Stimulated activated naive CD4-positive, alpha-beta T cell (primary cell): ENCODE measurements at regions not wholly inside any gene's neighbourhood (a gene's known extent, or its start where the extent isn't known, plus 50 kb on each side); places are given as distances from the start of the nearest gene placed in this dataset.
"Not testable (repeated sequence)": the region's sequence is repeated elsewhere in the genome, so short reads cannot be mapped to it uniquely, and the experiment has no call there.

Source experiments
- DNase-seq, 6 experiments: peaks; one replicate each; lab custom pipeline; 2025; lab: John Stamatoyannopoulos, UW

- DNase-seq: not testable (repeated sequence)
These were observed 253.9 kb upstream of the UBASH3B start for GRCh38 chr11:122401581-122401980.

- DNase-seq: no peak
These were observed 256.1 kb upstream of the UBASH3B start for GRCh38 chr11:122399375-122399774.

DNA sequence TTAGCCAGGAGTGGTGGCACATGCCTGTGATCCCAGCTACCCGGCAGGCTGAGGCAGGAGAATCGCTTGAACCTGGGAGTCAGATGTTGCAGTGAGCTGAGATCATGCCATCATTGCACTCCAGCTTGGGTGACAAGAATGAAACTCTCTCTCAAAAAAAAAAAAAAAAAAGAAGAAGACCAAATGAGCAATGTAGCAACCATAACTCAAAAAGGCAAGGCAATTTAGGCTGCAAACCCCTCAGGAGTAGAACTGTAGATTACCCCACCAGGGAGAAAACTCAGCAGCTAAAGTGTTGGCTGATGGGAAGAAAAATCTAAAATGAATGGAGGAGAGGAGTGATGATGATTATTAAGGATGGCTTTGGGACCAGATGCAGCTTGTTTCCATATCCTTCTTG, 256.7 kb upstream of the UBASH3B start:
- no peak for DNase-seq

DNA sequence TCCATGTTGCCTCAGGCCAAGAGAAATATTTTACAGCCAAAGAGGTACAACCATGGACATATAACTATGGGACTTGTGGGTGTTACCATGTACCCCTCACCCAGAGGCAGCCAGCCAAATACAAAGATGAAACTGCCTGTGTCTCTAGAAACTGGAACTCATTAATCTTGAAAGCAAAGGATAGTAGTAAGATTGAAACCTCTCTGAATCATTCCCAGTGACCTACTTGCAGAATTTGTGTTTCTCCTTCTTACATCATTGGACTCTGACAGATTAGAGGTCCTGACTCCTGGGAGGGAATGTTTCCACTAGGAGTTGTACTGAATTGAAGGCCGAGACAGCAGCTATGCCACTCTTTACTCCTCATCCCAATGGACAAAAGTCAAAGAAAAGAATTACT, 257.4 kb upstream of the UBASH3B start:
- no peak for DNase-seq

GRCh38 chr11:122395282-122395681, 260.2 kb upstream of the UBASH3B start:
- DNase-seq: no peak

DNA sequence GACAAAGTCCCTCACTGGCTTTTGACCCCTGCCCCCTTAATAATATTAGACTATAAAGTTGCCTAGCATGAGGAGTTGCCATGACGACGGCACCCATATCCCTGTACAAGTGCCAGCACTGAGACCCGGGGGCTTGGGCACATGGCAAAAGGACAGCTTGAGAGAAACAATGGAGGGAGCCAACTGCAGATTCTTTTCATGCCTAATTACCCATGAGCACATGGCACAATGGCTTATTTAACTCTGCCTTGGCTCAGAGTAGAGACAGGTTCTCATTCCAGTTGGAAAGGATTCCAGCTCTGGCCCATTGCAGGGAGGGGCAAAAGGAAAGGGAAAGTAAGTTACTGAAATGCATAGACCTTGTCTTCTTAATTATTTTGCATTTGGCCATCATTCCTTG, 261.2 kb upstream of the UBASH3B start:
- no peak for DNase-seq

GRCh38 chr11:122393209-122393860, 262.2 kb upstream of the UBASH3B start:
- no peak for DNase-seq

DNA sequence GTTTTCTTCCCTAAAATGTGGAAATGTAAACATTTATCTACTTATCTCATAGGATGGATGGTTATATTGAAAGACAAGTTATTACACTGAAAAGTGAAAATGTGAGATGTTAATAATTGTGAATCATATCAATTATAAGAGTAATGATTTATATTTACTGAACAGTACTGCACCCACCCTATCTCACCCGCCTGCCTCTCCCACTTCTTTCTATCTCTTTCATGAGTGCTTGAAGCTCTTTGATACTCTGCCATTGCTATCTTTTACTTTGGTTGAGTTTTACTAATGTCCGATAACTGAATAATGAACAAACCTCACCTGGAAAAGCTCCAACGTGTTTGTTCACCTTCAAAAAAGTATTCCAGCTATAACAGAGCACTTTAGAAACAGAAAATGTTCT, 263.0 kb upstream of the UBASH3B start:
- no peak for DNase-seq

DNA sequence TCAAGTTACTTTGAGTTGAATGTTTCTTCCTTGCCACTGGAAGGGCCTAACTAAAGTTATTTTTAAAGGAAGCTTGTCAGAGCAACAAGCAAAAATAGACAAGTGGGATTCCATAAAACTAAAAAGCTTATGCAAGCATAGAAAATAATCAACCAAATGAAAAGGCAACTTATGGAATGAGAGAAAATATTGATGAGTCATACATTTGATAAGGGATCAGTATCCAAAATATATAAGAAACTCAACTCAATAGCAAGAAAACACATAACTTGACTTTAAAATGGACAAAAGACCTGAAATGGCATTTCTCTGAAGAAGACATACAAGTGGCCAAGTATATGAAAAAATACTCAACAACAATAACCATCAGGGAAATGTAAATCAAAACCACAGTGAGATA, 264.5 kb upstream of the UBASH3B start:
- DNase-seq: no peak

DNA sequence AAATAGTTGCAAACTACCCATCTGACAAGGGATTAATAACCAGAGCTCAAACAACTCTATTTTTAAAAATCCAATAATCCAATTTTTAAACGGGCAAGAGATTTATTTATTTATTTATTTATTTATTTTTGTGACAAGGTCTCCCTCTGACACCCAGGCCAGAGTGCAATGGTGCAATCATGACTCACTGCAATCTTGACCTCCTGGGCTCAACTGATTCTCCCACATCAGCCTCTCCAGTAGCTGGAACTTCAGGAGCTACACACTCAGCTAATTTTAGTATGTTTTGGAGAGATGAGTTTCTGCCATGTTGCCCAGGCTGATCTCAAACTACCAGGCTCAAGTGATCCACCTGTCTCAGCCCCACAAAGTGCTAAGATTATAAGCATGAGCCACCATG, 267.2 kb upstream of the BLID start:
- no peak for DNase-seq

- no peak for DNase-seq
These were observed 259.8 kb upstream of the BLID start for GRCh38 chr11:122375687-122376399.

DNA sequence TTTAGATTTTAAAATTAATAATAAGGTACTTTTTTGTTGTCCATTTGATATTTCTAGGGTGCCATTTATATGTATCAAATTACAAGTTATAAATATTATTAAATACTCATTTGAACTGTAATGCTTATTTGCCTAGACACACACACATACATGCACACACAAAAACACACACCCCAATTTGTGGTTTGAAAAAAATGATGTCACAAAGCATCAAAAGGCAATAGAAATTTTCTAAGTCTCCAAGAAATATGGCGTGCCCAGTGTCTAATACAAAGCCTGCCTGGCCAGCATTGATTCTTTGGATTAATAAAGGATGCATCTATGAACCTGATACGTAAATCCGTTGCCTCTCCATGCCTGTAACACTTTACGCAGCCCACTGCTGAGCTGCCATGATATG, 252.8 kb upstream of the BLID start:
- DNase-seq: no peak

GRCh38 chr11:122367809-122368231, 251.8 kb upstream of the BLID start:
- no peak for DNase-seq

DNA sequence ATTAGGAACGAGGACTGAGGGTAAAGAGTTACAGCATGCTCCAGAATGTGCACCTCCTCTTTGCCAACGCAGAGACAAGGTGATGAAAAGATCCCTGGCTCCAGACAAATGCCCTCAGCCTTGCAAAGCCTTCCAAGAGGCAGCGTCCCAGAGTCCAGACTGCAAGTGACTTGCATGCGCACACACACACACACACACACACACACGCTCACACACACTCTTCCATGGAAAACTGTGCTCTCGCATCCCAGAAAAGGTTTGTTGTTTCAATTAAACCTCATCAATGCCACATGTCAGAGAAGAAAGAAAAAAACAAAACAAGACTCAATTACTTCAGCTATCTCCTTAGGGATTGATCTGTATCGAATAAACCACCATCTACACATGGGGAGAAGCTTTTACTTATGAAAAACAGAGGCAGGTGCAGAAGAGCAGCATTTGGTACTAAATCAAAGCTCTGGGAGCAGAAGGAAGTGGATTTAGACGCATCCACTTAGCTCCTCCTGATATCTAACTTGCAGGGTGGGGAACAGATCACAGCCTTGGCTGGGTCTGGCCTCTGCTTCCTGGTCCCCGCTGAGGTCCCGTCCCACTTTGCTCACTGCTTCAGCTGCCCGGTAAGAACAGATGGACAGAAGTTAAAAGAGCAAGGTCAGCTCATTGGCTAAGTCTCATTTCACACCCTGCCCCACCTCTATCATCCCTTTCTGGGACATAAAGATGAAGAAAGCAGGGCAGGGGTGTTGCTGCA, 249.8 kb upstream of the BLID start:
- DNase-seq: no peak

- DNase-seq: no peak
These were observed 247.3 kb upstream of the BLID start for GRCh38 chr11:122363296-122363695.

GRCh38 chr11:122362381-122362780, 246.4 kb upstream of the BLID start:
- DNase-seq: no peak

DNA sequence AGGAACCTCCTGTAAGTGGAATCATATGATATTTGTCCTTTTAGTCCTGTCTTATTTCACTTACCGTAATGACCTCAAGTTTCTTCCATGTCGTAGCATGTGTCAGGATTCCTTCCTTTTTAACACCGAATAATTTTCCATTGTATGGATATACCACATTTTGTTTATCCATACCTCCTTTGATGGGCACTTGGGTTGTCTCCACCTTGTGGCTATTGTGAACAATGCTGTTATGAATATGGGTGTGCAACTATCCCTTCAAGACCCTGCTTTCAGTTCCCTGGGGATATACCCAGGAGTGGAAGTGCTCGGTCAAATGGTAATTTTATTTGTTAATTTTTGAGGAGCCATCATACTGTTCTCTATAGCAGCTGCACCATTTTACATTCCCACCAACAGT, 244.9 kb upstream of the BLID start:
- no peak for DNase-seq

DNA sequence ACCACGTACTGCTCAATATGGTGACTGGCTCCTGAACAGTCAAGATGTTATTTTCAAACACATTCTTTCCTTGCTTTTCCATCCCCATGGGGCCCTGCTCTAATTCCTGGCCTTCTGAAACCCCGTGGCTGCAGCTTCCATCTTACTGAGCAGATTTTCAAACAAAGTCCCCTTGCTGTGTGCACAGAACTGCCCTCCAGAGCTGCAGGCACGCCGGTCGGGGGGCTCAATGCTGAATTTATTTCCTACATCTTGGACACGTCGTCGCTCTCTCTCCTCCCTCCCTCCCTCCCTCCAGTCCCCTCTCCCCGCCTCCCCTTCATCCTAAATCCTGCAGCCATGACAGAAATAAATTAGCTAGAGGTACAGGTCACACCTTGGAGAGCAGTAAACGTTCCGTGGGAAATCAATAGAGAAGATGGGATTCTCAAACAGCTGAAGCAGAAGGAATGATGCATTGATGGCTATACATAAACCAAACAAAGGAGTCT, 243.1 kb upstream of the BLID start:
- no peak for DNase-seq

GRCh38 chr11:122358292-122358691, 242.3 kb upstream of the BLID start:
- no peak for DNase-seq

DNA sequence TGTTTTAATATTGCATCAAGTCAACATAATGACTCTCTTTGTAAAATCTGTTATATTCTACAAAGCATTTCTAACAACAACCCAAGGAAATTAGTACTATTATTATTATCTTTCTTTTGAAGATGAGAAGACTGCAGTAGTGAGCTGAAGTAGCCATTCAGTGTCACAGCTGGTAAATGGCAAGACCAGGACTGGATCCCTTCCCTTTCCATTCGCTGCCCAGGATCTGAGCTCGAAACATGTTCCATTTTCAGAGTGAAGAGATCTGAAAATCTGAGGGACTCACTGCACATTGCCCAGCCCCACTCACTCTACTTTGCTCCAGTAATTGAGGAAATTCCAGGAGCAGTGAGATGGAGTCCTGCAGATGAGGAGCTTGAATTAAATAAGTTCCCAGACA, 240.0 kb upstream of the BLID start:
- no peak for DNase-seq

GRCh38 chr11:122354025-122354697, 238.1 kb upstream of the BLID start:
- no peak for DNase-seq

GRCh38 chr11:122353561-122353960, 237.5 kb upstream of the BLID start:
- no peak for DNase-seq
